Activated CD8-positive, alpha-beta T cell treated with anti-CD3 and anti-CD28 coated beads for 36 hours (primary cell): ENCODE measurements at regions not wholly inside any gene's neighbourhood (a gene's known extent, or its start where the extent isn't known, plus 50 kb on each side); places are given as distances from the start of the nearest gene placed in this dataset.
"Not testable (repeated sequence)": the region's sequence is repeated elsewhere in the genome, so short reads cannot be mapped to it uniquely, and the experiment has no call there.

Experiments
- ATAC-seq: fragments of 200-7000 bp; cut with Tn5 transposase; one replicate; pipeline ENCODE4 v1.10.0; 2021; ENCODE audit warnings: mild to moderate bottlenecking, moderate library complexity
- CTCF ChIA-PET: fragments of 350-600 bp; sonication (Branson Sonifier 250); formaldehyde crosslinking; loops from one replicate; lab custom pipeline; 2021; ENCODE audit warnings: antibody characterized with exemption; lab: Charles Lee
- POLR2A ChIA-PET: fragments of 350-600 bp; sonication (Branson Sonifier 250); formaldehyde crosslinking; loops from one replicate; lab custom pipeline; 2021; ENCODE audit warnings: antibody characterized with exemption; lab: Charles Lee
- DNase-seq: peaks from one replicate; pipeline ENCODE4 v3.0.0-alpha.2; 2020
- H3K27ac Mint-ChIP-seq: one replicate; pipeline ENCODE4 v1.8.0; 2021; ENCODE audit warnings: mild to moderate bottlenecking, mixed read lengths
- H3K27me3 Mint-ChIP-seq: one replicate; pipeline ENCODE4 v1.8.0; 2021; ENCODE audit warnings: mixed read lengths
- H3K36me3 Mint-ChIP-seq: one replicate; pipeline ENCODE4 v1.8.0; 2021; ENCODE audit warnings: low read depth, mixed read lengths
- H3K4me1 Mint-ChIP-seq: one replicate; pipeline ENCODE4 v1.8.0; 2021; ENCODE audit warnings: low read depth, mixed read lengths
- H3K4me3 Mint-ChIP-seq: one replicate; pipeline ENCODE4 v1.8.0; 2021; ENCODE audit warnings: mild to moderate bottlenecking, moderate library complexity, mixed read lengths
- H3K9me3 Mint-ChIP-seq: one replicate; pipeline ENCODE4 v1.8.0; 2021; ENCODE audit warnings: mixed read lengths
- intact Hi-C: fragments of 100-400 bp; cut with micrococcal nuclease; formaldehyde crosslinking; loops from one replicate; pipeline ENCODE4 v1.10.0; 2022
- TF ChIP-seq, protein P1 (sequence below): fragments of 200-600 bp; IDR thresholded peaks from one replicate; pipeline ENCODE4 v1.8.0; 2022; ENCODE audit warnings: antibody characterized with exemption, mild to moderate bottlenecking

DNA sequence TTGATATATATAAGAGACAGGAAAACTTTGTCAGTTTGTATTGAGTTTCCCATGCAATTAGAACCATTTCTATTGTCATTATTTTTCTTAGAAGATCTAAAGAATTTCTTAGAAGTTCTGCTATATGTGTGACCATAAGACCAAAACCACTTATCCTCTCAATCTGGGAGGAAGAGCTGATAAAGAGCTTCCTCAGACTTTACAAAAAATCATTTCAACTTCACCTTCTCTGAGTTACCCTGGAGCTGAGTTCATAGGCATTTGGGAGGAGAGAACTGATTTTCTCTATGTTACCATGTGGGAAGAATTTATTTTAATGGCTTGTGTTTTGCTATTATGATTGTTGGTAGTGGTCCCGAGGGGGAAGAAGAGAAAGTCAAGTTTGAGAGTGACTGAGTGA is 329.3 kb downstream of the GPD2 start:
- ChIA-PET CTCF (no interaction called here), POLR2A (no interaction called here)
- no peaks in the 10 kb centered on the region for H3K4me1 Mint-ChIP-seq
- no peaks in the 10 kb centered on the region for H3K36me3 Mint-ChIP-seq
- no peak overlapping the region for H3K4me3 Mint-ChIP-seq
- TF ChIP-seq, protein P1, sequence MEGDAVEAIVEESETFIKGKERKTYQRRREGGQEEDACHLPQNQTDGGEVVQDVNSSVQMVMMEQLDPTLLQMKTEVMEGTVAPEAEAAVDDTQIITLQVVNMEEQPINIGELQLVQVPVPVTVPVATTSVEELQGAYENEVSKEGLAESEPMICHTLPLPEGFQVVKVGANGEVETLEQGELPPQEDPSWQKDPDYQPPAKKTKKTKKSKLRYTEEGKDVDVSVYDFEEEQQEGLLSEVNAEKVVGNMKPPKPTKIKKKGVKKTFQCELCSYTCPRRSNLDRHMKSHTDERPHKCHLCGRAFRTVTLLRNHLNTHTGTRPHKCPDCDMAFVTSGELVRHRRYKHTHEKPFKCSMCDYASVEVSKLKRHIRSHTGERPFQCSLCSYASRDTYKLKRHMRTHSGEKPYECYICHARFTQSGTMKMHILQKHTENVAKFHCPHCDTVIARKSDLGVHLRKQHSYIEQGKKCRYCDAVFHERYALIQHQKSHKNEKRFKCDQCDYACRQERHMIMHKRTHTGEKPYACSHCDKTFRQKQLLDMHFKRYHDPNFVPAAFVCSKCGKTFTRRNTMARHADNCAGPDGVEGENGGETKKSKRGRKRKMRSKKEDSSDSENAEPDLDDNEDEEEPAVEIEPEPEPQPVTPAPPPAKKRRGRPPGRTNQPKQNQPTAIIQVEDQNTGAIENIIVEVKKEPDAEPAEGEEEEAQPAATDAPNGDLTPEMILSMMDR = no peak
- DNase-seq (no peak), ATAC-seq (no peak)
- peaks cover 7% of the 10 kb centered on the region for H3K9me3 Mint-ChIP-seq
- intact Hi-C loops = no loop called here
- no peak overlapping the region for H3K27ac Mint-ChIP-seq
- H3K27me3 Mint-ChIP-seq = no peaks in the 10 kb centered on the region

DNA sequence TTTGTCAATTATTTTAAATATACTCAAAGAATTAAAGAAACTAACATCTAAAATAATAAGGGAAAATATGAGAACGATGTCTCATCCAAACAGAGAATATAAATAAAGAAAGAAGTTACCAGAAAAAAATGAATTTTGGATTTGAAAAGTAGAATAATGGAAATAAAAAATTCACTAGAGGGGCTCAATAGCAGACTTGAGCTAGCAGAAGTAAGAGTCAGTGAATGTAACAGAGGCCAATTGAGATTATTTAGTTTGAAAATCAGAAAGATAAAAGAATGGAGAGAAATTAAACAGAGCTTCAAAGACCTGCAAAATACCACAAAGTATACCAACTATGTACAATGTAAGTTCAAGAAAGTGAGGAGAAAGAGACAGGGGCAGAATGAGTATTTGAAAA is 333.6 kb downstream of the GPD2 start:
- intact Hi-C loops = no loop called here
- no peaks in the 10 kb centered on the region for H3K27me3 Mint-ChIP-seq
- no peak overlapping the region for H3K4me3 Mint-ChIP-seq
- no peak for ATAC-seq
- ChIA-PET CTCF (no interaction called here), POLR2A (no interaction called here)
- H3K4me1 Mint-ChIP-seq = no peaks in the 10 kb centered on the region
- no peak for DNase-seq
- H3K36me3 Mint-ChIP-seq = no peaks in the 10 kb centered on the region
- no peak overlapping the region for H3K27ac Mint-ChIP-seq
- peaks cover 8% of the 10 kb centered on the region for H3K9me3 Mint-ChIP-seq
- TF ChIP-seq, protein P1 = no peak

DNA sequence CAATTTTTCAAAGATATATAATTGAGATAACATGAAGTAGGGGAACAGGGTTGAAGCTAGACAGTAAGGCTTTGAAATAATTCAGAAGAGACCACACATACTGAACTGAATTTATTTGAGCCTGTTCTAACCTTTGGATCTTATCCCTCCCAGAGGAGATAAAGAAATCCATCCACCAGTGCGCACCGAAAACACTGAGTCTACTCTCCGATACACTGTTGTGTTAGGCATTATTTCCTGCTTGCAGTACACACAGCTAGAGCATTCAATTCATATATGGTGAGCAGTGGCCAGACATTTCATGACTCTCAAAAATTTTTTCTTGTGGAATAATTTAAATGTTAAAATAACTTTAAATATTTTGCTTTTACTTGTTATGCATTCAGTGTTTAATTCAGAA is 342.7 kb downstream of the GPD2 start:
- ATAC-seq (no peak), DNase-seq (no peak)
- intact Hi-C loops = no loop called here
- Mint-ChIP-seq H3K27me3 (peaks cover 2% of the 10 kb centered on the region), H3K9me3 (peaks cover 2% of the 10 kb centered on the region), H3K27ac (no peak overlapping the region), H3K36me3 (no peaks in the 10 kb centered on the region), H3K4me1 (no peaks in the 10 kb centered on the region), H3K4me3 (no peak overlapping the region)
- TF ChIP-seq, protein P1 = no peak
- ChIA-PET CTCF (interaction anchor here (0.6 kb wide), 1 partner anchor 493 kb away, joined by 3 read pairs; no protein-coding TSS in a partner anchor), POLR2A (no interaction called here)

DNA sequence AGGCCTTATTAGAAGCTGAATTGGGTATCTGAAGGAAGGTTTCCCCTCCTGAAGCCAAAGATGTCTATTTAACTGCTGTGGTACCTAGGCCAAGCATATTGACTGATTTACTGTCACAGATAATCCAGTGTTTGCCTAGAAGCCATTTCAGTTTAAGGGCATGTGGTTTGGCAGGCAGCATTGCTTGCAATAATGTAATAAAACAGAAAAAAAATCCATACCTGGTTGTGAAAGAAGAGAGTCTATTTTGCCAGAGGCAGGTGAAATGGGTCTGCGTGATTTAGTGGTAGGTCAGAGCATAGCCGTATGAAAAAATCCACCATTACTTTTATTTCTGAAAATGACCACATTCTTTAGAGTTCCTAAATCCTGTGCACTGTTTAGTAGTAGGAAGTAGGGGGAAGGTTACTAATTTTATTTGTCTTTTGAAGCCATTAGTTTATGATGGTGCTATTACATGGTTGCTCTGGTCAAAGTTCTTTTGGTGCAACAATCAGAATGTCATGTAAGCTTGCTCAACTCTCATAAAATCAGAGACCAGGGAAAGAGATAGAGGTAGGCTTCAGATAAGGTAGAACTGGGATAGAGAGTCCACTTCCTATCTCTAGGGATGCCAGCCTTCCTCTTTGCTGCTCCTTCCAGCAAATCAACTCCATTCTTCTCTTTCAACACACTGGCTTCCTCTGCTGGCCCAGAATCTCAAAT is 343.4 kb downstream of the GPD2 start:
- POLR2A ChIA-PET = no interaction called here
- Mint-ChIP-seq H3K27ac (no peak overlapping the region), H3K27me3 (peaks cover 2% of the 10 kb centered on the region), H3K4me3 (no peak overlapping the region), H3K9me3 (peaks cover 2% of the 10 kb centered on the region), H3K36me3 (no peaks in the 10 kb centered on the region), H3K4me1 (no peaks in the 10 kb centered on the region)
- CTCF ChIA-PET = no interaction called here
- DNase-seq (no peak), ATAC-seq (no peak)
- intact Hi-C loops = no loop called here
- TF ChIP-seq, protein P1 = no peak

DNA sequence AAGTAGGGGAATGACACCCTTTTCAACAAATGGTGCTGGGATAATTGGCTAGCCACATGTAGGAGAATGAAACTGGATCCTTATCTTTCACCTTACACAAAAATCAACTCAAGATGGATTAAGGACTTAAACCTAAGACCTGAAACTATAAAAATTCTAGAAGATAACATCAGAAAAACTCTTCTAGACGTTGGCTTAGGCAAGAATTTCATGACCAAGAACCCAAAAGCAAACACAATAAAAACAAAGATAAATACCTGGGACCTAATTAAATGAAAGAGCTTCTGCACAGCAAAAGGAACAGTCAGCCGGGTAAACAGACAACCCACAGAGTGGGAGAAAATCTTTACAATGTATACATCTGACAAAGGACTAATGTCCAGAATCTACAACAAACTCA is 345.5 kb downstream of the GPD2 start:
- H3K4me1 Mint-ChIP-seq, CTCF ChIA-PET, POLR2A ChIA-PET, H3K27me3 Mint-ChIP-seq, H3K36me3 Mint-ChIP-seq, H3K27ac Mint-ChIP-seq, DNase-seq, H3K4me3 Mint-ChIP-seq, intact Hi-C loops, H3K9me3 Mint-ChIP-seq, ATAC-seq: not testable (repeated sequence)
